ENCODE measurements at regions not wholly inside any gene's neighbourhood (a gene's known extent, or its start where the extent isn't known, plus 50 kb on each side); places are given as distances from the start of the nearest gene placed in this dataset.

- H3K36me3 ChIP-seq (ENCODE audit: insufficient read depth, low read length) = no peaks in the 10 kb centered on the region
- Mint-ChIP-seq H3K27ac (no peak overlapping the region), H3K9me3 (no peaks in the 10 kb centered on the region), H3K36me3 (ENCODE audit: low read depth) (no peaks in the 10 kb centered on the region), H3K4me3 (no peak overlapping the region), H3K27me3 (no peaks in the 10 kb centered on the region), H3K4me1 (ENCODE audit: low read depth) (peaks cover 8% of the 10 kb centered on the region)
- DNase-seq = no peak
- CTCF ChIA-PET = no interaction called here
- no peaks in the 10 kb centered on the region for H3K9me3 ChIP-seq (ENCODE audit: control insufficient read depth in 1 of 2, insufficient read depth in 1 of 2, low read length in 2 of 2)
- POLR2A ChIA-PET = no interaction called here
- intact Hi-C loops (cut with DNase I, micrococcal nuclease) = no loop called here
- no peak for ATAC-seq (ENCODE audit: poor library complexity)
- H3K27ac ChIP-seq (ENCODE audit: low read depth in 1 of 2, low read length in 2 of 2) = no peak overlapping the region
- no peaks in the 10 kb centered on the region for H3K4me1 ChIP-seq (ENCODE audit: insufficient read depth, low read length)
- no peak for TF ChIP-seq CTCF (IDR thresholded peaks at IDR 0.05)
- no peak overlapping the region for H3K4me3 ChIP-seq (ENCODE audit: low read length)
- H3K27me3 ChIP-seq (ENCODE audit: control insufficient read depth in 1 of 2, insufficient read depth in 2 of 2, low read length in 2 of 2) = no peaks in the 10 kb centered on the region
Measured at GRCh38 chrX:121307449-121307848, 260.0 kb downstream of the GLUD2 start.

- H3K27ac Mint-ChIP-seq = no peak overlapping the region
- no peak for TF ChIP-seq CTCF (IDR thresholded peaks at IDR 0.05)
- H3K4me1 Mint-ChIP-seq (ENCODE audit: low read depth) = peaks cover 8% of the 10 kb centered on the region
- Histone ChIP-seq H3K4me3 (ENCODE audit: low read length) (no peak overlapping the region), H3K27ac (ENCODE audit: low read depth in 1 of 2, low read length in 2 of 2) (no peak overlapping the region), H3K36me3 (ENCODE audit: insufficient read depth, low read length) (no peaks in the 10 kb centered on the region), H3K27me3 (ENCODE audit: control insufficient read depth in 1 of 2, insufficient read depth in 2 of 2, low read length in 2 of 2) (no peaks in the 10 kb centered on the region), H3K9me3 (ENCODE audit: control insufficient read depth in 1 of 2, insufficient read depth in 1 of 2, low read length in 2 of 2) (no peaks in the 10 kb centered on the region), H3K4me1 (ENCODE audit: insufficient read depth, low read length) (no peaks in the 10 kb centered on the region)
- no peak overlapping the region for H3K4me3 Mint-ChIP-seq
- ChIA-PET CTCF (no interaction called here), POLR2A (no interaction called here)
- ATAC-seq (ENCODE audit: poor library complexity) (peak; percentile 34), DNase-seq (peak in 3 of 14 experiments; percentile 5 to 16 (median 7))
- no peaks in the 10 kb centered on the region for H3K36me3 Mint-ChIP-seq (ENCODE audit: low read depth)
- intact Hi-C loops (cut with DNase I, micrococcal nuclease) = no loop called here
- H3K27me3 Mint-ChIP-seq = no peaks in the 10 kb centered on the region
- H3K9me3 Mint-ChIP-seq = no peaks in the 10 kb centered on the region
Measured at GRCh38 chrX:121308276-121308805, 260.9 kb downstream of the GLUD2 start.

GRCh38 chrX:121310820-121311219 is 263.4 kb downstream of the GLUD2 start:
- Histone ChIP-seq H3K9me3 (ENCODE audit: control insufficient read depth in 1 of 2, insufficient read depth in 1 of 2, low read length in 2 of 2) (no peaks in the 10 kb centered on the region), H3K36me3 (ENCODE audit: insufficient read depth, low read length) (no peaks in the 10 kb centered on the region), H3K4me3 (ENCODE audit: low read length) (no peak overlapping the region), H3K27me3 (ENCODE audit: control insufficient read depth in 1 of 2, insufficient read depth in 2 of 2, low read length in 2 of 2) (no peaks in the 10 kb centered on the region), H3K27ac (ENCODE audit: low read depth in 1 of 2, low read length in 2 of 2) (no peak overlapping the region), H3K4me1 (ENCODE audit: insufficient read depth, low read length) (no peaks in the 10 kb centered on the region)
- intact Hi-C loops (cut with DNase I, micrococcal nuclease) = no loop called here
- Mint-ChIP-seq H3K36me3 (ENCODE audit: low read depth) (no peaks in the 10 kb centered on the region), H3K4me1 (ENCODE audit: low read depth) (peaks cover 8% of the 10 kb centered on the region), H3K4me3 (no peak overlapping the region), H3K27me3 (no peaks in the 10 kb centered on the region), H3K27ac (no peak overlapping the region), H3K9me3 (no peaks in the 10 kb centered on the region)
- ATAC-seq (ENCODE audit: poor library complexity) (no peak), DNase-seq (no peak)
- ChIA-PET CTCF (no interaction called here), POLR2A (no interaction called here)
- no peak for TF ChIP-seq CTCF (IDR thresholded peaks at IDR 0.05)
